Endothelial cell of umbilical vein (primary cell): ENCODE measurements at regions not wholly inside any gene's neighbourhood (a gene's known extent, or its start where the extent isn't known, plus 50 kb on each side); places are given as distances from the start of the nearest gene placed in this dataset.

Experiments
- BruUV-seq: library from RNA; stranded (reverse); fragments of 400-500 nt; replicated peaks from 2 replicates; lab custom pipeline; 2021; lab: Mats Ljungman, UMichigan
- CTCF ChIA-PET: fragments of 300-600, 350-600 bp; sonication (Branson Sonifier 250); formaldehyde crosslinking; loops from one replicate; lab custom pipeline; 2021; ENCODE audit warnings: antibody characterized with exemption, inconsistent platforms; lab: Charles Lee
- POLR2A ChIA-PET: fragments of 300-600, 350-600 bp; sonication (Branson Sonifier 250); formaldehyde crosslinking; loops from one replicate; lab custom pipeline; 2021; ENCODE audit warnings: antibody characterized with exemption, inconsistent platforms; lab: Charles Lee
- DNase-seq: peaks from one replicate; pipeline ENCODE4 v3.0.0-alpha.2; 2011; ENCODE audit warnings: low read depth, low spot score
- FAIRE-seq: peaks from 2 replicates; lab custom pipeline; 2011; peaks lifted over from hg19 to GRCh38; lab: Jason Lieb, UNC
- H2AFZ ChIP-seq: 2 replicates; pipeline ENCODE4 v1.6.0; 2012; ENCODE audit warnings: low read depth, low read length, control low read depth, inconsistent platforms
- H3K27ac ChIP-seq: 2 replicates; pipeline ENCODE4 v1.5.1; 2011; ENCODE audit warnings: low read depth, mild to moderate bottlenecking, control low read depth, low read length, moderate library complexity; ENCODE audit not compliant: insufficient read depth
- H3K27me3 ChIP-seq, 2 experiments: 2 replicates each; pipeline versions ENCODE4 v1.6.0 to v1.6.1; 2011; ENCODE audit warnings: low read length in 2 of 2, mixed read lengths in 1 of 2; ENCODE audit not compliant: control insufficient read depth in 2 of 2, insufficient read depth in 2 of 2
- H3K36me3 ChIP-seq, 2 experiments: 2 replicates in 1 of 2; 3 replicates in 1 of 2; pipeline ENCODE4 v1.5.1; 2011; ENCODE audit warnings: low read length in 2 of 2, mild to moderate bottlenecking in 1 of 2, moderate library complexity in 1 of 2; ENCODE audit not compliant: control insufficient read depth in 2 of 2, insufficient read depth in 2 of 2; ENCODE audit errors: extremely low read depth in 1 of 2
- H3K4me1 ChIP-seq: 3 replicates; pipeline ENCODE4 v1.5.1; 2011; ENCODE audit warnings: mild to moderate bottlenecking, low read length; ENCODE audit not compliant: control insufficient read depth, insufficient read depth; ENCODE audit errors: extremely low read depth
- H3K4me2 ChIP-seq: 2 replicates; pipeline ENCODE4 v1.6.1; 2011; ENCODE audit warnings: low read length, control low read depth, mixed read lengths; ENCODE audit not compliant: insufficient read depth
- H3K4me3 ChIP-seq, 3 experiments: fragments of 200-600 bp in 1 of 3; sonication (generic), shearing (Covaris generic) in 1 of 3; replicated peaks in 1 of 3; 2 replicates each; pipeline ENCODE4 v1.5.1; 2011 to 2016; ENCODE audit warnings: control low read depth in 3 of 3, low read length in 3 of 3, mild to moderate bottlenecking in 2 of 3, inconsistent platforms in 1 of 3, low read depth in 1 of 3, moderate library complexity in 1 of 3; ENCODE audit not compliant: insufficient read depth in 1 of 3
- H3K79me2 ChIP-seq: 2 replicates; pipeline ENCODE4 v1.6.0; 2012; ENCODE audit warnings: low read length, inconsistent platforms; ENCODE audit not compliant: control insufficient read depth, insufficient read depth
- H3K9ac ChIP-seq: replicated peaks from 2 replicates; pipeline ENCODE3; 2011; ENCODE audit warnings: low read length, control low read depth; ENCODE audit not compliant: insufficient read depth; ENCODE audit errors: extremely low read depth
- H3K9me1 ChIP-seq: replicated peaks from 3 replicates; pipeline ENCODE4 v1.6.0; 2011; ENCODE audit warnings: mild to moderate bottlenecking, low read length; ENCODE audit not compliant: control insufficient read depth, insufficient read depth; ENCODE audit errors: extremely low read depth
- H3K9me3 ChIP-seq: replicated peaks from 2 replicates; pipeline ENCODE4 v1.5.1; 2012; ENCODE audit warnings: low read length, inconsistent platforms; ENCODE audit not compliant: control insufficient read depth, insufficient read depth
- H4K20me1 ChIP-seq: replicated peaks from 2 replicates; pipeline ENCODE3; 2011; ENCODE audit warnings: mild to moderate bottlenecking, low read length; ENCODE audit not compliant: control insufficient read depth, insufficient read depth; ENCODE audit errors: extremely low read depth
- CTCF ChIP-seq, 2 donors: IDR thresholded peaks; 1 replicate in 1 of 2; 2 replicates in 1 of 2; pipeline ENCODE4 v1.5.1; 2011; ENCODE audit warnings: low read length in 2 of 2, mild to moderate bottlenecking in 2 of 2, moderate library complexity in 2 of 2, control low read depth in 1 of 2, inconsistent platforms in 1 of 2, low read depth in 1 of 2; ENCODE audit not compliant: insufficient read depth in 1 of 2; ENCODE audit errors: extremely low read depth in 1 of 2
- EZH2 ChIP-seq: IDR thresholded peaks from 2 replicates; pipeline ENCODE4 v1.6.1; 2012; ENCODE audit warnings: borderline replicate concordance, low read depth, mild to moderate bottlenecking, moderate library complexity, low read length, inconsistent platforms; ENCODE audit not compliant: severe bottlenecking
- FOS ChIP-seq: IDR thresholded peaks from 2 replicates; pipeline ENCODE4 v1.6.1; 2011; ENCODE audit warnings: mild to moderate bottlenecking, low read length, moderate library complexity, borderline replicate concordance; ENCODE audit not compliant: insufficient read depth
- GATA2 ChIP-seq: IDR thresholded peaks from 2 replicates; pipeline ENCODE4 v1.7.0; 2011; ENCODE audit warnings: low read depth, mild to moderate bottlenecking, moderate library complexity, mixed read lengths, low read length; ENCODE audit not compliant: insufficient read length, insufficient read depth
- JUN ChIP-seq: IDR thresholded peaks from 2 replicates; pipeline ENCODE4 v1.6.1; 2011; ENCODE audit warnings: borderline replicate concordance, low read depth; ENCODE audit not compliant: insufficient read length, insufficient read depth
- MAX ChIP-seq: IDR thresholded peaks from 2 replicates; pipeline ENCODE4 v1.6.1; 2011; ENCODE audit not compliant: insufficient read depth, insufficient read length
- MYC ChIP-seq: IDR thresholded peaks from one replicate; pipeline ENCODE4 v1.6.1; 2011; ENCODE audit warnings: mild to moderate bottlenecking, low read depth, low read length
- POLR2A ChIP-seq: IDR thresholded peaks from 2 replicates; pipeline ENCODE4 v1.6.1; 2012; ENCODE audit warnings: low read depth, mild to moderate bottlenecking, control low read depth, low read length
- POLR2AphosphoS5 ChIP-seq: IDR thresholded peaks from 2 replicates; pipeline ENCODE4 v1.6.1; 2012; ENCODE audit warnings: low read depth, mild to moderate bottlenecking, control low read depth, low read length, moderate library complexity; ENCODE audit not compliant: insufficient read depth
- dilution Hi-C: fragments of 300-500 bp; cut with MboI; formaldehyde crosslinking; loops from one replicate; pipeline ENCODE4 v1.15.0; 2019; ENCODE audit warnings: low sequenced_read_pairs; ENCODE audit not compliant: extremely low pct_ligation_motif_present
- intact Hi-C: fragments of 100-400 bp; cut with micrococcal nuclease; formaldehyde crosslinking; loops from one replicate; pipeline ENCODE4 v1.10.0; 2022

GRCh38 chr1:218600968-218601367, 255.8 kb downstream of the TGFB2 start:
- H3K9me3 ChIP-seq = no peaks in the 10 kb centered on the region
- dilution Hi-C loops = no loop called here
- CTCF ChIA-PET = no interaction called here
- no peaks in the 10 kb centered on the region for H4K20me1 ChIP-seq
- no peak for DNase-seq
- no TSS peak for BruUV-seq
- H3K9ac ChIP-seq = no peak overlapping the region
- POLR2A ChIA-PET = no interaction called here
- no peaks in the 10 kb centered on the region for H3K36me3 ChIP-seq
- FAIRE-seq = no peak
- no peaks in the 10 kb centered on the region for H3K9me1 ChIP-seq
- H3K4me3 ChIP-seq = no peak overlapping the region
- intact Hi-C loops = no loop called here
- H3K27me3 ChIP-seq = no peaks in the 10 kb centered on the region
- H3K4me2 ChIP-seq = no peak overlapping the region
- H3K79me2 ChIP-seq = no peaks in the 10 kb centered on the region
- H3K27ac ChIP-seq = no peak overlapping the region
- H3K4me1 ChIP-seq = no peaks in the 10 kb centered on the region
- H2AFZ ChIP-seq = no peak overlapping the region
- TF ChIP-seq EZH2 = no peak
- no peak for TF ChIP-seq POLR2A
- TF ChIP-seq MYC = no peak
- TF ChIP-seq GATA2 = no peak
- TF ChIP-seq POLR2AphosphoS5 = no peak
- no peak for TF ChIP-seq FOS
- TF ChIP-seq MAX = no peak
- no peak for TF ChIP-seq CTCF (IDR thresholded peaks at IDR 0.05; ENCODE audit: extremely low read depth in 1 of 2, insufficient read depth in 1 of 2, low read depth in 1 of 2, low read length in 2 of 2)
- no peak for TF ChIP-seq JUN
